Tibial nerve (tissue), 3 donors: ENCODE measurements at regions not wholly inside any gene's neighbourhood (a gene's known extent, or its start where the extent isn't known, plus 50 kb on each side); places are given as distances from the start of the nearest gene placed in this dataset.

Source experiments
- CTCF ChIP-seq, 5 experiments: fragments of 200-600 bp in 3 of 5; fragments of 450-650 bp in 2 of 5; sonication (generic) in 3 of 5; IDR thresholded peaks; one replicate each; pipeline ENCODE4 v1.5.1; 2016 to 2019; ENCODE audit warnings: antibody characterized with exemption in 5 of 5, mild to moderate bottlenecking in 3 of 5, moderate library complexity in 2 of 5
- POLR2A ChIP-seq, 2 donors: fragments of 450-650 bp; IDR thresholded peaks; one replicate each; pipeline ENCODE4 v1.6.1; 2017; ENCODE audit warnings: antibody characterized with exemption in 2 of 2, mild to moderate bottlenecking in 2 of 2, moderate library complexity in 2 of 2

GRCh38 chr7:121466455-121466854 lies 70.3 kb upstream of the FAM3C start:
- TF ChIP-seq CTCF (IDR thresholded peaks at IDR 0.05) (no peak), POLR2A (IDR thresholded peaks at IDR 0.05) (no peak)
